ENCODE measurements at regions not wholly inside any gene's neighbourhood (a gene's known extent, or its start where the extent isn't known, plus 50 kb on each side); places are given as distances from the start of the nearest gene placed in this dataset.

- H3K4me1 ChIP-seq (ENCODE audit: insufficient read depth, low read length): no peaks in the 10 kb centered on the region
- no peak overlapping the region for H3K4me3 ChIP-seq (ENCODE audit: low read depth in 1 of 2, low read length in 2 of 2)
- no peaks in the 10 kb centered on the region for H3K27me3 ChIP-seq (ENCODE audit: control insufficient read depth in 1 of 2, insufficient read depth in 2 of 2, low read length in 2 of 2)
- no peak overlapping the region for H3K27ac ChIP-seq (ENCODE audit: low read depth, low read length)
- no peaks in the 10 kb centered on the region for H3K36me3 ChIP-seq (ENCODE audit: insufficient read depth, low read length)
- no peak overlapping the region for H3K9ac ChIP-seq (ENCODE audit: low read length)
- H3K9me3 ChIP-seq (ENCODE audit: low read length): no peaks in the 10 kb centered on the region
Measured at GRCh38 chr18:64929036-64929435, 780.1 kb upstream of the LINC00305 start.

- Histone ChIP-seq H3K9ac (ENCODE audit: low read length) (no peak overlapping the region), H3K4me3 (ENCODE audit: low read depth in 1 of 2, low read length in 2 of 2) (no peak overlapping the region), H3K9me3 (ENCODE audit: low read length) (no peaks in the 10 kb centered on the region), H3K27ac (ENCODE audit: low read depth, low read length) (no peak overlapping the region), H3K27me3 (ENCODE audit: control insufficient read depth in 1 of 2, insufficient read depth in 2 of 2, low read length in 2 of 2) (no peaks in the 10 kb centered on the region), H3K36me3 (ENCODE audit: insufficient read depth, low read length) (no peaks in the 10 kb centered on the region), H3K4me1 (ENCODE audit: insufficient read depth, low read length) (no peaks in the 10 kb centered on the region)
Measured at GRCh38 chr18:64919971-64920570, 771.2 kb upstream of the LINC00305 start.

DNA sequence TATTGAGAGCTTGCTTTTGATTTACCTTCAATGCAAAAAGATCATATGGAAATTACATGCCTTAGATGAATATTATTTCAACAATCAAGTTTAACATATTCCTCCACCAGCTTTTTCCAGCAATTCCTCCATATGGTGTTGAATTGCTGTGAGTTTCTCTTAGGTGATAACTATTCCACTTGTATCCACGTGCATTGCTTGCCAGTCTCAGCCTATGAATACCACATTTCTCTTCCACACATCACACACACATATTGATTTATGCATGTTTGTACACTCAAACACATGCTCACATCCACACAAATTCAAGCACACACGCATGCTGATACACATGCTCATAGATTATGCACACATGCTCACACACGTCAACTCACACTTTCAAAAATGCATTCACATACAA lies 770.0 kb upstream of the LINC00305 start:
- H3K27ac ChIP-seq (ENCODE audit: low read depth, low read length): no peak overlapping the region
- H3K27me3 ChIP-seq (ENCODE audit: control insufficient read depth in 1 of 2, insufficient read depth in 2 of 2, low read length in 2 of 2): no peaks in the 10 kb centered on the region
- H3K4me3 ChIP-seq (ENCODE audit: low read depth in 1 of 2, low read length in 2 of 2): no peak overlapping the region
- H3K4me1 ChIP-seq (ENCODE audit: insufficient read depth, low read length): no peaks in the 10 kb centered on the region
- H3K9me3 ChIP-seq (ENCODE audit: low read length): no peaks in the 10 kb centered on the region
- H3K36me3 ChIP-seq (ENCODE audit: insufficient read depth, low read length): no peaks in the 10 kb centered on the region
- no peak overlapping the region for H3K9ac ChIP-seq (ENCODE audit: low read length)

GRCh38 chr18:64893349-64893748 lies 744.5 kb upstream of the LINC00305 start:
- Histone ChIP-seq H3K27me3 (ENCODE audit: control insufficient read depth in 1 of 2, insufficient read depth in 2 of 2, low read length in 2 of 2) (no peaks in the 10 kb centered on the region), H3K9ac (ENCODE audit: low read length) (no peak overlapping the region), H3K36me3 (ENCODE audit: insufficient read depth, low read length) (no peaks in the 10 kb centered on the region), H3K27ac (ENCODE audit: low read depth, low read length) (no peak overlapping the region), H3K4me1 (ENCODE audit: insufficient read depth, low read length) (no peaks in the 10 kb centered on the region), H3K4me3 (ENCODE audit: low read depth in 1 of 2, low read length in 2 of 2) (no peak overlapping the region), H3K9me3 (ENCODE audit: low read length) (no peaks in the 10 kb centered on the region)

- Histone ChIP-seq H3K36me3 (ENCODE audit: insufficient read depth, low read length) (no peaks in the 10 kb centered on the region), H3K9me3 (ENCODE audit: low read length) (no peaks in the 10 kb centered on the region), H3K27me3 (ENCODE audit: control insufficient read depth in 1 of 2, insufficient read depth in 2 of 2, low read length in 2 of 2) (no peaks in the 10 kb centered on the region), H3K27ac (ENCODE audit: low read depth, low read length) (no peak overlapping the region), H3K4me3 (ENCODE audit: low read depth in 1 of 2, low read length in 2 of 2) (no peak overlapping the region), H3K4me1 (ENCODE audit: insufficient read depth, low read length) (no peaks in the 10 kb centered on the region), H3K9ac (ENCODE audit: low read length) (no peak overlapping the region)
Measured at GRCh38 chr18:64888956-64889355, 740.1 kb upstream of the LINC00305 start.

DNA sequence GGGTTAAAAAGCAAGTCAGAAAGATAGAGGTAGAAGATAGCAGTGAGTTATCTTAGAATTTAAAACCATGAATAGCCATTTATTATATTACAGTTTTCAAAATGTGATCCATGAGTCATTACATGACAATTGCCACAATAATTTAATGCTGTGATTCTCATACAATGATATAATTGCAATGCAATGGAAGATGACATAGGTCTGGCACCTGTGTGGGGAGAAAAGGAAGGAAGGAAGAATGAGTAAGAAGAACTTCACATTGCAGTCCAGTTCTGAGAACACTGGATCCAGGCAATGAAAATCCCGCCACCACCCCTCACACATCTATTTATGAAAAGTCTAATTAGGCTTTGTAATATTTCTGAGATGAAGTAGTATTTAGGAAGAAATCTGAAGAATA lies 738.1 kb upstream of the LINC00305 start:
- H3K27ac ChIP-seq (ENCODE audit: low read depth, low read length): no peak overlapping the region
- H3K4me3 ChIP-seq (ENCODE audit: low read depth in 1 of 2, low read length in 2 of 2): no peak overlapping the region
- H3K4me1 ChIP-seq (ENCODE audit: insufficient read depth, low read length): no peaks in the 10 kb centered on the region
- H3K27me3 ChIP-seq (ENCODE audit: control insufficient read depth in 1 of 2, insufficient read depth in 2 of 2, low read length in 2 of 2): no peaks in the 10 kb centered on the region
- no peak overlapping the region for H3K9ac ChIP-seq (ENCODE audit: low read length)
- H3K36me3 ChIP-seq (ENCODE audit: insufficient read depth, low read length): no peaks in the 10 kb centered on the region
- no peaks in the 10 kb centered on the region for H3K9me3 ChIP-seq (ENCODE audit: low read length)

DNA sequence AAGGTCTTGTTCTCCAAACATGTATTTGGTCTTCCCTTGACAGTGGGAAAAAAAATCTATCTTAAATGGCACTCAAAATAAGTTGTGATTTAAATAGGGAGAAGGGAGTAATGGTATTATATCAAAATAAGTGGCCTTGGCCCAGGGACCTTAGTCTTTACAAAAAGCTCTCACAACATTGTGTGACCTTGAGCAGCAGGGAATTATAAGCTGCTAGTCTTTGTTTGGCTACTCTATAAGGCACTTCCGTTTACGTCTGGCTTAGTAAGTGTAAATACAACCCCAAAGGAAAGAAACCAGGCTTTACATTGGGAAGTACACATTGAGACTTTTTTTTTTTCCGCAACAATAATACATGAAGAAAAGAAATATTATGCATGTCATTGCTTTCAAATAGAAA lies 734.0 kb upstream of the LINC00305 start:
- Histone ChIP-seq H3K27me3 (ENCODE audit: control insufficient read depth in 1 of 2, insufficient read depth in 2 of 2, low read length in 2 of 2) (no peaks in the 10 kb centered on the region), H3K36me3 (ENCODE audit: insufficient read depth, low read length) (no peaks in the 10 kb centered on the region), H3K4me3 (ENCODE audit: low read depth in 1 of 2, low read length in 2 of 2) (no peak overlapping the region), H3K9me3 (ENCODE audit: low read length) (no peaks in the 10 kb centered on the region), H3K27ac (ENCODE audit: low read depth, low read length) (no peak overlapping the region), H3K9ac (ENCODE audit: low read length) (no peak overlapping the region), H3K4me1 (ENCODE audit: insufficient read depth, low read length) (no peaks in the 10 kb centered on the region)

GRCh38 chr18:64876833-64877232 lies 727.9 kb upstream of the LINC00305 start:
- no peak overlapping the region for H3K4me3 ChIP-seq (ENCODE audit: low read depth in 1 of 2, low read length in 2 of 2)
- no peaks in the 10 kb centered on the region for H3K4me1 ChIP-seq (ENCODE audit: insufficient read depth, low read length)
- no peak overlapping the region for H3K9ac ChIP-seq (ENCODE audit: low read length)
- no peak overlapping the region for H3K27ac ChIP-seq (ENCODE audit: low read depth, low read length)
- no peaks in the 10 kb centered on the region for H3K9me3 ChIP-seq (ENCODE audit: low read length)
- no peaks in the 10 kb centered on the region for H3K27me3 ChIP-seq (ENCODE audit: control insufficient read depth in 1 of 2, insufficient read depth in 2 of 2, low read length in 2 of 2)
- H3K36me3 ChIP-seq (ENCODE audit: insufficient read depth, low read length): no peaks in the 10 kb centered on the region

GRCh38 chr18:64872710-64873458 lies 724.0 kb upstream of the LINC00305 start:
- Histone ChIP-seq H3K9me3 (ENCODE audit: low read length) (no peaks in the 10 kb centered on the region), H3K36me3 (ENCODE audit: insufficient read depth, low read length) (no peaks in the 10 kb centered on the region), H3K4me3 (ENCODE audit: low read depth in 1 of 2, low read length in 2 of 2) (no peak overlapping the region), H3K27ac (ENCODE audit: low read depth, low read length) (no peak overlapping the region), H3K9ac (ENCODE audit: low read length) (no peak overlapping the region), H3K27me3 (ENCODE audit: control insufficient read depth in 1 of 2, insufficient read depth in 2 of 2, low read length in 2 of 2) (no peaks in the 10 kb centered on the region), H3K4me1 (ENCODE audit: insufficient read depth, low read length) (no peaks in the 10 kb centered on the region)

- H3K9me3 ChIP-seq (ENCODE audit: low read length): no peaks in the 10 kb centered on the region
Measured at GRCh38 chr18:64854112-64854511, 705.2 kb upstream of the LINC00305 start.

GRCh38 chr18:64852281-64852680 lies 703.4 kb upstream of the LINC00305 start:
- no peak overlapping the region for H3K9ac ChIP-seq (ENCODE audit: low read length)
- no peaks in the 10 kb centered on the region for H3K36me3 ChIP-seq (ENCODE audit: insufficient read depth, low read length)
- H3K9me3 ChIP-seq (ENCODE audit: low read length): no peaks in the 10 kb centered on the region
- H3K4me1 ChIP-seq (ENCODE audit: insufficient read depth, low read length): no peaks in the 10 kb centered on the region
- no peak overlapping the region for H3K4me3 ChIP-seq (ENCODE audit: low read depth in 1 of 2, low read length in 2 of 2)
- no peak overlapping the region for H3K27ac ChIP-seq (ENCODE audit: low read depth, low read length)
- no peaks in the 10 kb centered on the region for H3K27me3 ChIP-seq (ENCODE audit: control insufficient read depth in 1 of 2, insufficient read depth in 2 of 2, low read length in 2 of 2)

More at GRCh38 chr18:64854112-64854511, 705.2 kb upstream of the LINC00305 start:
- Histone ChIP-seq H3K36me3 (ENCODE audit: insufficient read depth, low read length) (no peaks in the 10 kb centered on the region), H3K9ac (ENCODE audit: low read length) (no peak overlapping the region), H3K4me3 (ENCODE audit: low read depth in 1 of 2, low read length in 2 of 2) (no peak overlapping the region), H3K27ac (ENCODE audit: low read depth, low read length) (no peak overlapping the region), H3K27me3 (ENCODE audit: control insufficient read depth in 1 of 2, insufficient read depth in 2 of 2, low read length in 2 of 2) (no peaks in the 10 kb centered on the region), H3K4me1 (ENCODE audit: insufficient read depth, low read length) (no peaks in the 10 kb centered on the region)

DNA sequence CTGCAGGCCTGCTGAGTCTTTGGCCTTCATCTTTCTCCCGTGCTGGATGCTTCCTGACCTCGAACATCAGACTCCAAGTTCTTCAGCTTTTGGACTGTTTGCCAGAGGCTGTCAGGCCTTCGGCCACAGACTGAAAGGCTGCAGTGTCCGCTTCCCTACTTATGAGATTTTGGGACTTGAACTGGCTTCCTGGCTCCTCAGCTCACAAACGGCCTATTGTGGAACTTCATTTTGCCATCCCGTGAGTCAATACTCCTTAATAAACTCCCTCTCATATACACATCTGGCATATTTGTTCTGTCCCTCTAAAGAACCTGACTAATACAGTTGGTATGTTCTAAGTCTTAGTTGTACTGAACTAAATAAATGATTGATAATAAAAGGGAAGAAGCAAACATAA lies 702.8 kb upstream of the LINC00305 start:
- H3K4me1 ChIP-seq (ENCODE audit: insufficient read depth, low read length): no peaks in the 10 kb centered on the region
- no peaks in the 10 kb centered on the region for H3K9me3 ChIP-seq (ENCODE audit: low read length)

More for the DNA sequence above, 702.8 kb upstream of the LINC00305 start:
- Histone ChIP-seq H3K9ac (ENCODE audit: low read length) (no peak overlapping the region), H3K4me3 (ENCODE audit: low read depth in 1 of 2, low read length in 2 of 2) (no peak overlapping the region), H3K27me3 (ENCODE audit: control insufficient read depth in 1 of 2, insufficient read depth in 2 of 2, low read length in 2 of 2) (no peaks in the 10 kb centered on the region), H3K36me3 (ENCODE audit: insufficient read depth, low read length) (no peaks in the 10 kb centered on the region), H3K27ac (ENCODE audit: low read depth, low read length) (no peak overlapping the region)

Data from muscle layer of colon (tissue), 2 donors.